ENCODE measurements at regions not wholly inside any gene's neighbourhood (a gene's known extent, or its start where the extent isn't known, plus 50 kb on each side); places are given as distances from the start of the nearest gene placed in this dataset.

- Histone ChIP-seq H3K4me3 (no peak overlapping the region), H3K27me3 (no peaks in the 10 kb centered on the region), H3K9me3 (no peaks in the 10 kb centered on the region), H3K4me1 (no peaks in the 10 kb centered on the region), H3K36me3 (no peaks in the 10 kb centered on the region), H3K27ac (no peak overlapping the region)
- WGBS, 2 donors (ENCODE audit: low coverage in 1 of 2): 60 to 85% methylated on average over 2 of the region's 2 CpGs
- no peak for ATAC-seq
- TF ChIP-seq EP300 (IDR thresholded peaks at IDR 0.05): no peak
- TF ChIP-seq CTCF (IDR thresholded peaks at IDR 0.05): no peak
- no peak for TF ChIP-seq POLR2A (IDR thresholded peaks at IDR 0.05)
- no peak for TF ChIP-seq POLR2AphosphoS5 (IDR thresholded peaks at IDR 0.05)
Measured at GRCh38 chr2:128396946-128397345, 78.3 kb upstream of the HS6ST1 start.

- no peak for TF ChIP-seq CTCF (IDR thresholded peaks at IDR 0.05)
- H3K9me3 ChIP-seq: no peaks in the 10 kb centered on the region
Measured at GRCh38 chr2:128399256-128399655, 80.6 kb upstream of the HS6ST1 start.

GRCh38 chr2:128399690-128400291 lies 81.1 kb upstream of the HS6ST1 start:
- no peaks in the 10 kb centered on the region for H3K9me3 ChIP-seq
- H3K4me1 ChIP-seq: no peaks in the 10 kb centered on the region
- no peak for TF ChIP-seq POLR2AphosphoS5 (IDR thresholded peaks at IDR 0.05)
- TF ChIP-seq EP300 (IDR thresholded peaks at IDR 0.05): no peak
- no peak for TF ChIP-seq POLR2A (IDR thresholded peaks at IDR 0.05)
- no peak for TF ChIP-seq CTCF (IDR thresholded peaks at IDR 0.05)
- H3K27ac ChIP-seq: no peak overlapping the region
- 65% methylated on average over 3 of the region's 5 CpGs; no CpG with 5 or more reads in 1 of the 2 donors for WGBS, 2 donors (ENCODE audit: low coverage in 1 of 2)
- no peak for ATAC-seq
- H3K4me3 ChIP-seq: no peak overlapping the region
- no peaks in the 10 kb centered on the region for H3K27me3 ChIP-seq
- H3K36me3 ChIP-seq: no peaks in the 10 kb centered on the region

More at GRCh38 chr2:128399256-128399655, 80.6 kb upstream of the HS6ST1 start:
- Histone ChIP-seq H3K27me3 (no peaks in the 10 kb centered on the region), H3K4me1 (no peaks in the 10 kb centered on the region), H3K36me3 (no peaks in the 10 kb centered on the region), H3K27ac (no peak overlapping the region), H3K4me3 (no peak overlapping the region)
- ATAC-seq: no peak
- WGBS, 2 donors (ENCODE audit: low coverage in 1 of 2): 80 to 93% methylated on average over 2 of the region's 2 CpGs

- TF ChIP-seq POLR2A (IDR thresholded peaks at IDR 0.05): no peak
- TF ChIP-seq EP300 (IDR thresholded peaks at IDR 0.05): no peak
- TF ChIP-seq CTCF (IDR thresholded peaks at IDR 0.05): no peak
- no peak for TF ChIP-seq POLR2AphosphoS5 (IDR thresholded peaks at IDR 0.05)
- WGBS, 2 donors (ENCODE audit: low coverage in 1 of 2): 83% methylated on average over 3 of the region's 8 CpGs; no CpG with 5 or more reads in 1 of the 2 donors
- H3K36me3 ChIP-seq: no peaks in the 10 kb centered on the region
- H3K4me3 ChIP-seq: no peak overlapping the region
- H3K4me1 ChIP-seq: no peaks in the 10 kb centered on the region
- no peak overlapping the region for H3K27ac ChIP-seq
- H3K9me3 ChIP-seq: no peaks in the 10 kb centered on the region
- H3K27me3 ChIP-seq: no peaks in the 10 kb centered on the region
- ATAC-seq: no peak
Measured at GRCh38 chr2:128401680-128402079, 83.0 kb upstream of the HS6ST1 start.

GRCh38 chr2:128402911-128403670 lies 84.4 kb upstream of the HS6ST1 start:
- no peaks in the 10 kb centered on the region for H3K9me3 ChIP-seq
- no peak overlapping the region for H3K4me3 ChIP-seq
- no peaks in the 10 kb centered on the region for H3K36me3 ChIP-seq
- no peak for ATAC-seq
- H3K27me3 ChIP-seq: no peaks in the 10 kb centered on the region
- H3K4me1 ChIP-seq: no peaks in the 10 kb centered on the region
- 87 to 95% methylated on average over 8 of the region's 13 CpGs for WGBS, 2 donors (ENCODE audit: low coverage in 1 of 2)
- no peak for TF ChIP-seq EP300 (IDR thresholded peaks at IDR 0.05)
- no peak for TF ChIP-seq CTCF (IDR thresholded peaks at IDR 0.05)
- no peak for TF ChIP-seq POLR2AphosphoS5 (IDR thresholded peaks at IDR 0.05)
- TF ChIP-seq POLR2A (IDR thresholded peaks at IDR 0.05): no peak
- no peak overlapping the region for H3K27ac ChIP-seq

Measured in gastroesophageal sphincter (tissue), 4 donors.